Peyer's patch (tissue), 4 donors: ENCODE measurements at regions not wholly inside any gene's neighbourhood (a gene's known extent, or its start where the extent isn't known, plus 50 kb on each side); places are given as distances from the start of the nearest gene placed in this dataset.

Experiments used
- POLR2A ChIP-seq, 2 donors: fragments of 450-650 bp; IDR thresholded peaks; one replicate each; pipeline ENCODE4 v1.5.1; 2017; ENCODE audit warnings: antibody characterized with exemption in 2 of 2, mild to moderate bottlenecking in 2 of 2, moderate library complexity in 2 of 2
- TF ChIP-seq, protein P1 (sequence below), 6 experiments: fragments of 450-650 bp in 4 of 6; fragments of 200-600 bp in 2 of 6; sonication (generic) in 1 of 6; IDR thresholded peaks; one replicate each; pipeline ENCODE4 v1.5.1; 2017 to 2019; ENCODE audit warnings: antibody characterized with exemption in 6 of 6, mild to moderate bottlenecking in 3 of 6, moderate library complexity in 1 of 6

DNA sequence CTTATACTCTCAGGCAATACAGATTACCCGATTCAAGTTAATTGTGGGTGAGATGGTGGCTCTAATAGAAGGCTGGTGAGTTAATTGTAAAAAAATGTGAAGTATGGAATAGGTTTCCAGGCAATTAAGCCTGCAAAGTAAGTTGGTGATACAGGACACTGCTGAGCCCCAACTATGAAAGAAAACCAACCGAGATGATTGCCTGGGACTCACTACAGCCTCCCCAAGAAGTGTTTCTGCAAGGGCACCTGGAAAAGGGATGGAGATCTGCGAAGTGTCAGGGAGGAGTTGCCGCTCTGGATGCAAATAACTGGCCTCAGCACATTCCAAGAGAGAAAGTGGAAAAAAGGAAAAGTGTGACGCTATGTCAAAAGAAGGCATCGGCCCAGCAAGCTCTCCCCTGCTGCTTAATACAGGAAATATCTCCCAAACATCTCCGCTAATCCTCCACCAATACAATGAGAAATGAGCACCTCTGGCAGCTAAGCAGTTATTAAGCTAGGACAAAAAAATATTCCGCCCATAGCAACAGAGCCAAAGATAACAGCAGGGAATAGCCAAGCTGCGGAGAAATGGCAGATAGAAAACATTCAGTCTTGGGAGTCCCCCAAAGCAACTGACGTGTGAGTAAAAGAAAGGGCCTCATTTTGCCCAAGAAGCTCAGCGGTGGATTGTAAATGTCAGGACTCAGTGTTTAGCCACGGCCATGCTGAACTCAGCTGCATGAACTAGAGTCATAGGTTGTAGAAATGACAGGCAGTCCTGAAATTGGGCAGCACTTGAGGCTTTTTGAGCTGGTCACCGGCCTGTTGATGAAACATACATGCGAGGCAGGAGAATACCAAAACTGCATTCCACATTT, 133.7 kb downstream of the SNX19 start:
- TF ChIP-seq, protein P1, sequence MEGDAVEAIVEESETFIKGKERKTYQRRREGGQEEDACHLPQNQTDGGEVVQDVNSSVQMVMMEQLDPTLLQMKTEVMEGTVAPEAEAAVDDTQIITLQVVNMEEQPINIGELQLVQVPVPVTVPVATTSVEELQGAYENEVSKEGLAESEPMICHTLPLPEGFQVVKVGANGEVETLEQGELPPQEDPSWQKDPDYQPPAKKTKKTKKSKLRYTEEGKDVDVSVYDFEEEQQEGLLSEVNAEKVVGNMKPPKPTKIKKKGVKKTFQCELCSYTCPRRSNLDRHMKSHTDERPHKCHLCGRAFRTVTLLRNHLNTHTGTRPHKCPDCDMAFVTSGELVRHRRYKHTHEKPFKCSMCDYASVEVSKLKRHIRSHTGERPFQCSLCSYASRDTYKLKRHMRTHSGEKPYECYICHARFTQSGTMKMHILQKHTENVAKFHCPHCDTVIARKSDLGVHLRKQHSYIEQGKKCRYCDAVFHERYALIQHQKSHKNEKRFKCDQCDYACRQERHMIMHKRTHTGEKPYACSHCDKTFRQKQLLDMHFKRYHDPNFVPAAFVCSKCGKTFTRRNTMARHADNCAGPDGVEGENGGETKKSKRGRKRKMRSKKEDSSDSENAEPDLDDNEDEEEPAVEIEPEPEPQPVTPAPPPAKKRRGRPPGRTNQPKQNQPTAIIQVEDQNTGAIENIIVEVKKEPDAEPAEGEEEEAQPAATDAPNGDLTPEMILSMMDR (IDR thresholded peaks at IDR 0.05): no peak
- no peak for TF ChIP-seq POLR2A (IDR thresholded peaks at IDR 0.05)
